Calu3 (cell line): ENCODE measurements at regions not wholly inside any gene's neighbourhood (a gene's known extent, or its start where the extent isn't known, plus 50 kb on each side); places are given as distances from the start of the nearest gene placed in this dataset.

Experiments
- BruUV-seq: library from RNA; stranded (reverse); fragments of 400-500 nt; replicated peaks from 2 replicates; lab custom pipeline; 2021; lab: Mats Ljungman, UMichigan
- CTCF ChIA-PET: fragments of 300-600 bp; sonication (Branson Sonifier 250); formaldehyde crosslinking; loops from one replicate; lab custom pipeline; 2022; ENCODE audit warnings: antibody characterized with exemption; lab: Charles Lee
- DNase-seq: peaks from one replicate; pipeline ENCODE4 v3.0.0; 2022
- H3K27ac Mint-ChIP-seq: one replicate; pipeline ENCODE4 v1.8.0; 2022; ENCODE audit warnings: mixed read lengths; ENCODE audit not compliant: unreplicated experiment
- H3K27me3 Mint-ChIP-seq: one replicate; pipeline ENCODE4 v1.8.0; 2022; ENCODE audit warnings: mixed read lengths; ENCODE audit not compliant: unreplicated experiment
- H3K36me3 Mint-ChIP-seq: one replicate; pipeline ENCODE4 v1.8.0; 2022; ENCODE audit warnings: mild to moderate bottlenecking, moderate library complexity, mixed read lengths; ENCODE audit not compliant: insufficient read depth, unreplicated experiment
- H3K4me1 Mint-ChIP-seq: one replicate; pipeline ENCODE4 v1.8.0; 2022; ENCODE audit warnings: mild to moderate bottlenecking, low read depth, mixed read lengths; ENCODE audit not compliant: unreplicated experiment
- H3K4me3 Mint-ChIP-seq: one replicate; pipeline ENCODE4 v1.8.0; 2022; ENCODE audit warnings: mild to moderate bottlenecking, low read depth, moderate library complexity, mixed read lengths; ENCODE audit not compliant: unreplicated experiment
- H3K9me3 Mint-ChIP-seq: one replicate; pipeline ENCODE4 v1.8.0; 2022; ENCODE audit warnings: low read depth, mixed read lengths; ENCODE audit not compliant: unreplicated experiment
- CTCF ChIP-seq: fragments of 200-600 bp; IDR thresholded peaks from one replicate; pipeline ENCODE4 v1.8.0; 2022; ENCODE audit warnings: antibody characterized with exemption; ENCODE audit not compliant: unreplicated experiment
- intact Hi-C: fragments of 100-400 bp; cut with micrococcal nuclease; formaldehyde crosslinking; loops from one replicate; pipeline ENCODE4 v1.10.0; 2022; ENCODE audit not compliant: unreplicated experiment

GRCh38 chr13:80529734-80530133 is 188.8 kb upstream of the SPRY2 start:
- Mint-ChIP-seq H3K27ac (no peak overlapping the region), H3K27me3 (no peaks in the 10 kb centered on the region), H3K36me3 (no peaks in the 10 kb centered on the region), H3K4me3 (no peak overlapping the region), H3K9me3 (no peaks in the 10 kb centered on the region), H3K4me1 (no peaks in the 10 kb centered on the region)
- DNase-seq = no peak
- CTCF ChIA-PET = no interaction called here
- no peak for TF ChIP-seq CTCF
- BruUV-seq = no TSS peak
- intact Hi-C loops = no loop called here

- H3K9me3 Mint-ChIP-seq = peaks cover 4% of the 10 kb centered on the region
- no TSS peak for BruUV-seq
- no peaks in the 10 kb centered on the region for H3K4me1 Mint-ChIP-seq
- no peak overlapping the region for H3K27ac Mint-ChIP-seq
- no peak for DNase-seq
- no peak overlapping the region for H3K4me3 Mint-ChIP-seq
- H3K36me3 Mint-ChIP-seq = no peaks in the 10 kb centered on the region
- TF ChIP-seq CTCF = no peak
- intact Hi-C loops = no loop called here
- CTCF ChIA-PET = no interaction called here
- no peaks in the 10 kb centered on the region for H3K27me3 Mint-ChIP-seq
These were observed 187.8 kb upstream of the SPRY2 start for GRCh38 chr13:80528733-80529132.

GRCh38 chr13:80527400-80527799 is 186.5 kb upstream of the SPRY2 start:
- Mint-ChIP-seq H3K9me3 (peaks cover 4% of the 10 kb centered on the region), H3K4me1 (no peaks in the 10 kb centered on the region), H3K27ac (no peak overlapping the region), H3K4me3 (no peak overlapping the region), H3K36me3 (no peaks in the 10 kb centered on the region), H3K27me3 (no peaks in the 10 kb centered on the region)
- no TSS peak for BruUV-seq
- CTCF ChIA-PET = no interaction called here
- TF ChIP-seq CTCF = no peak
- intact Hi-C loops = no loop called here
- DNase-seq = no peak

GRCh38 chr13:80524447-80525215 is 183.7 kb upstream of the SPRY2 start:
- no peaks in the 10 kb centered on the region for H3K36me3 Mint-ChIP-seq
- no peak overlapping the region for H3K27ac Mint-ChIP-seq
- no peaks in the 10 kb centered on the region for H3K27me3 Mint-ChIP-seq
- DNase-seq = no peak
- CTCF ChIA-PET = no interaction called here
- no peak overlapping the region for H3K4me3 Mint-ChIP-seq
- H3K9me3 Mint-ChIP-seq = peaks cover 4% of the 10 kb centered on the region
- no peaks in the 10 kb centered on the region for H3K4me1 Mint-ChIP-seq
- TF ChIP-seq CTCF = no peak
- intact Hi-C loops = no loop called here
- no TSS peak for BruUV-seq
